ENCODE measurements at regions not wholly inside any gene's neighbourhood (a gene's known extent, or its start where the extent isn't known, plus 50 kb on each side); places are given as distances from the start of the nearest gene placed in this dataset.

- no peaks in the 10 kb centered on the region for H3K9me3 Mint-ChIP-seq (ENCODE audit: unreplicated experiment)
- FAIRE-seq (no peak), DNase-seq (ENCODE audit: low read depth) (no peak)
- no peak overlapping the region for H3K4me3 ChIP-seq (ENCODE audit: insufficient read depth, low read depth, low read length)
- no peak overlapping the region for H3K4me2 ChIP-seq (ENCODE audit: low read length)
- H3K9me3 ChIP-seq (ENCODE audit: insufficient read depth, low read depth, low read length), result no peaks in the 10 kb centered on the region
- no peaks in the 10 kb centered on the region for H3K27me3 Mint-ChIP-seq (ENCODE audit: low read depth, unreplicated experiment)
- TF ChIP-seq CTCF (IDR thresholded peaks at IDR 0.05; ENCODE audit: insufficient read depth, low read depth, low read length) (no peak), EZH2 (IDR thresholded peaks at IDR 0.05; ENCODE audit: insufficient read depth, low read length) (no peak)
- no peak overlapping the region for H3K9ac ChIP-seq (ENCODE audit: low read length)
- H4K20me1 ChIP-seq (ENCODE audit: insufficient read depth, low read length), result peaks cover 89% of the 10 kb centered on the region
- no peaks in the 10 kb centered on the region for H3K27me3 ChIP-seq (ENCODE audit: insufficient read depth, low read length)
- H3K36me3 Mint-ChIP-seq (ENCODE audit: low read depth, unreplicated experiment), result no peaks in the 10 kb centered on the region
- no peaks in the 10 kb centered on the region for H3K36me3 ChIP-seq (ENCODE audit: insufficient read depth, low read length)
- no peak overlapping the region for H2AFZ ChIP-seq (ENCODE audit: low read depth, low read length)
- H3K27ac ChIP-seq (ENCODE audit: low read depth, low read length), result no peak overlapping the region
- peaks cover 94% of the 10 kb centered on the region for H3K79me2 ChIP-seq (ENCODE audit: insufficient read depth, low read length)
- H3K4me1 Mint-ChIP-seq (ENCODE audit: low read depth, unreplicated experiment), result peaks cover 23% of the 10 kb centered on the region
- no peak overlapping the region for H3K4me3 Mint-ChIP-seq (ENCODE audit: unreplicated experiment)
- H3K4me1 ChIP-seq (ENCODE audit: insufficient read depth, low read length), result no peaks in the 10 kb centered on the region
- no peak overlapping the region for H3K27ac Mint-ChIP-seq (ENCODE audit: unreplicated experiment)
These were observed 420.6 kb downstream of the SHQ1 start for GRCh38 chr3:72427624-72428023.

GRCh38 chr3:72426618-72427397 is 421.4 kb downstream of the SHQ1 start:
- Mint-ChIP-seq H3K4me1 (ENCODE audit: low read depth, unreplicated experiment) (peaks cover 21% of the 10 kb centered on the region), H3K36me3 (ENCODE audit: low read depth, unreplicated experiment) (no peaks in the 10 kb centered on the region), H3K9me3 (ENCODE audit: unreplicated experiment) (peaks cover under 1% of the 10 kb centered on the region), H3K4me3 (ENCODE audit: unreplicated experiment) (no peak overlapping the region), H3K27ac (ENCODE audit: unreplicated experiment) (no peak overlapping the region), H3K27me3 (ENCODE audit: low read depth, unreplicated experiment) (no peaks in the 10 kb centered on the region)
- peaks cover 89% of the 10 kb centered on the region for H4K20me1 ChIP-seq (ENCODE audit: insufficient read depth, low read length)
- H3K9me3 ChIP-seq (ENCODE audit: insufficient read depth, low read depth, low read length), result no peaks in the 10 kb centered on the region
- no peaks in the 10 kb centered on the region for H3K36me3 ChIP-seq (ENCODE audit: insufficient read depth, low read length)
- peaks cover 94% of the 10 kb centered on the region for H3K79me2 ChIP-seq (ENCODE audit: insufficient read depth, low read length)
- H3K4me3 ChIP-seq (ENCODE audit: insufficient read depth, low read depth, low read length), result no peak overlapping the region
- no peaks in the 10 kb centered on the region for H3K27me3 ChIP-seq (ENCODE audit: insufficient read depth, low read length)
- no peak overlapping the region for H3K4me2 ChIP-seq (ENCODE audit: low read length)
- no peak for TF ChIP-seq CTCF (IDR thresholded peaks at IDR 0.05; ENCODE audit: insufficient read depth, low read depth, low read length)
- TF ChIP-seq EZH2 (IDR thresholded peaks at IDR 0.05; ENCODE audit: insufficient read depth, low read length), result no peak
- no peaks in the 10 kb centered on the region for H3K4me1 ChIP-seq (ENCODE audit: insufficient read depth, low read length)
- H3K9ac ChIP-seq (ENCODE audit: low read length), result no peak overlapping the region
- DNase-seq (ENCODE audit: low read depth) (no peak), FAIRE-seq (no peak)
- no peak overlapping the region for H3K27ac ChIP-seq (ENCODE audit: low read depth, low read length)
- H2AFZ ChIP-seq (ENCODE audit: low read depth, low read length), result no peak overlapping the region

GRCh38 chr3:72423643-72424042 is 424.6 kb downstream of the SHQ1 start:
- TF ChIP-seq EZH2 (IDR thresholded peaks at IDR 0.05; ENCODE audit: insufficient read depth, low read length) (no peak), CTCF (IDR thresholded peaks at IDR 0.05; ENCODE audit: insufficient read depth, low read depth, low read length) (no peak)
- FAIRE-seq, result no peak
- Mint-ChIP-seq H3K27ac (ENCODE audit: unreplicated experiment) (no peak overlapping the region), H3K4me3 (ENCODE audit: unreplicated experiment) (no peak overlapping the region), H3K36me3 (ENCODE audit: low read depth, unreplicated experiment) (no peaks in the 10 kb centered on the region), H3K9me3 (ENCODE audit: unreplicated experiment) (peaks cover 2% of the 10 kb centered on the region), H3K4me1 (ENCODE audit: low read depth, unreplicated experiment) (peaks cover 20% of the 10 kb centered on the region), H3K27me3 (ENCODE audit: low read depth, unreplicated experiment) (no peaks in the 10 kb centered on the region)
- no peaks in the 10 kb centered on the region for H3K4me1 ChIP-seq (ENCODE audit: insufficient read depth, low read length)
- H3K4me2 ChIP-seq (ENCODE audit: low read length), result no peak overlapping the region
- H3K9me3 ChIP-seq (ENCODE audit: insufficient read depth, low read depth, low read length), result no peaks in the 10 kb centered on the region
- no peak overlapping the region for H3K4me3 ChIP-seq (ENCODE audit: insufficient read depth, low read depth, low read length)
- no peak for DNase-seq (ENCODE audit: low read depth)
- H3K27ac ChIP-seq (ENCODE audit: low read depth, low read length), result no peak overlapping the region
- H2AFZ ChIP-seq (ENCODE audit: low read depth, low read length), result no peak overlapping the region
- H3K9ac ChIP-seq (ENCODE audit: low read length), result no peak overlapping the region
- H3K36me3 ChIP-seq (ENCODE audit: insufficient read depth, low read length), result no peaks in the 10 kb centered on the region
- H3K27me3 ChIP-seq (ENCODE audit: insufficient read depth, low read length), result no peaks in the 10 kb centered on the region
- peaks cover 93% of the 10 kb centered on the region for H4K20me1 ChIP-seq (ENCODE audit: insufficient read depth, low read length)
- H3K79me2 ChIP-seq (ENCODE audit: insufficient read depth, low read length), result peaks cover 99% of the 10 kb centered on the region

All from astrocyte (in vitro differentiated cells and primary cell).